ENCODE measurements at regions not wholly inside any gene's neighbourhood (a gene's known extent, or its start where the extent isn't known, plus 50 kb on each side); places are given as distances from the start of the nearest gene placed in this dataset.

DNA sequence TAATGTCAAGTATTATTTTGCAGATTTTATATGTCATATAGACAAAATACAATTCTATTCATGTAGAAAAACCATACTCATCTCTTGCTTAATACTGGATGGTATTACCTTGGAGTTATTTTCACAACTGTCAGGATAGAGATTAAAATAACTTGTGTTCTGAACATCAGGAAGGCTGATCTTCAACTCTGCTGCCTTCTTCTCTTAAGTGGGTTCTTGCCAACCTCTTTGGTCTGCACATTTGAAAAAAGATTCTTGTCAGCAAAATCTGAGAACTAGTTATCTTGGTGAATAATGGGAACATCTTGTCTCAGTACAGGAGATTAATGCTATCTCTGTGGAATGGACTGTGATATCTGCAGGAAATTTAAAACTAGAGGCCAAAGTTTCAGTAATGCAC, 95.2 kb upstream of the FAM216B start:
- TF ChIP-seq, protein P1, sequence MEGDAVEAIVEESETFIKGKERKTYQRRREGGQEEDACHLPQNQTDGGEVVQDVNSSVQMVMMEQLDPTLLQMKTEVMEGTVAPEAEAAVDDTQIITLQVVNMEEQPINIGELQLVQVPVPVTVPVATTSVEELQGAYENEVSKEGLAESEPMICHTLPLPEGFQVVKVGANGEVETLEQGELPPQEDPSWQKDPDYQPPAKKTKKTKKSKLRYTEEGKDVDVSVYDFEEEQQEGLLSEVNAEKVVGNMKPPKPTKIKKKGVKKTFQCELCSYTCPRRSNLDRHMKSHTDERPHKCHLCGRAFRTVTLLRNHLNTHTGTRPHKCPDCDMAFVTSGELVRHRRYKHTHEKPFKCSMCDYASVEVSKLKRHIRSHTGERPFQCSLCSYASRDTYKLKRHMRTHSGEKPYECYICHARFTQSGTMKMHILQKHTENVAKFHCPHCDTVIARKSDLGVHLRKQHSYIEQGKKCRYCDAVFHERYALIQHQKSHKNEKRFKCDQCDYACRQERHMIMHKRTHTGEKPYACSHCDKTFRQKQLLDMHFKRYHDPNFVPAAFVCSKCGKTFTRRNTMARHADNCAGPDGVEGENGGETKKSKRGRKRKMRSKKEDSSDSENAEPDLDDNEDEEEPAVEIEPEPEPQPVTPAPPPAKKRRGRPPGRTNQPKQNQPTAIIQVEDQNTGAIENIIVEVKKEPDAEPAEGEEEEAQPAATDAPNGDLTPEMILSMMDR (IDR thresholded peaks at IDR 0.05 in 4 of 5, conservative IDR thresholded peaks at IDR 0.05 in 1 of 5) = no peak
- no peak for TF ChIP-seq POLR2A (IDR thresholded peaks at IDR 0.05)

Measured in gastrocnemius medialis (tissue), 4 donors.